Ovary (tissue), 7 donors: ENCODE measurements at regions not wholly inside any gene's neighbourhood (a gene's known extent, or its start where the extent isn't known, plus 50 kb on each side); places are given as distances from the start of the nearest gene placed in this dataset.

Experiments
- DNase-seq, 5 donors: peaks; one replicate each; pipeline ENCODE4 v3.0.0-alpha.2; 2019 to 2020
- H3K27ac ChIP-seq, 2 donors: fragments of 200-600 bp; one replicate each; pipeline versions ENCODE4 v1.5.1 to v1.8.0; 2019 to 2022
- H3K27me3 ChIP-seq: fragments of 200-600 bp; one replicate; pipeline ENCODE4 v1.8.0; 2022
- H3K36me3 ChIP-seq: fragments of 200-600 bp; sonication (generic); one replicate; pipeline ENCODE4 v1.5.1; 2019
- H3K4me1 ChIP-seq: one replicate; pipeline ENCODE4 v1.8.1; 2013; ENCODE audit warnings: mild to moderate bottlenecking, moderate library complexity; ENCODE audit not compliant: insufficient read depth
- H3K4me3 ChIP-seq: fragments of 200-600 bp; sonication (generic); one replicate; pipeline ENCODE4 v1.5.1; 2017
- H3K9me3 ChIP-seq, 2 donors: fragments of 200-600 bp in 1 of 2; sonication (generic) in 1 of 2; one replicate each; pipeline versions ENCODE4 v1.5.1 to v1.8.1; 2013 to 2019; ENCODE audit warnings: mild to moderate bottlenecking in 1 of 2, moderate library complexity in 1 of 2
- CTCF ChIP-seq, 3 donors: fragments of 450-650 bp in 2 of 3; fragments of 200-600 bp in 1 of 3; IDR thresholded peaks; one replicate each; pipeline versions ENCODE4 v1.5.1 to v1.8.0; 2016 to 2022; ENCODE audit warnings: antibody characterized with exemption in 3 of 3, mild to moderate bottlenecking in 1 of 3
- EP300 ChIP-seq: sonication (generic); formaldehyde crosslinking; IDR thresholded peaks from one replicate; pipeline ENCODE4 v1.6.1; 2017; ENCODE audit warnings: antibody characterized with exemption
- POLR2A ChIP-seq: fragments of 450-650 bp; IDR thresholded peaks from one replicate; pipeline ENCODE4 v1.6.1; 2017; ENCODE audit warnings: antibody characterized with exemption, mild to moderate bottlenecking, moderate library complexity
- WGBS, 3 donors: extraction: QIAGEN DNeasy Blood & Tissue Kit in 1 of 3; methylation state at CpG; one replicate each; pipeline versions ENCODE4 v1.1.5 to v1.1.7; 2013 to 2017; 5-methylcytosine and 5-hydroxymethylcytosine counted together
- intact Hi-C, 4 donors: fragments of 100-400 bp; cut with DNase I; formaldehyde crosslinking; loops; one replicate each; pipeline versions ENCODE4 v1.11.0 to v1.15.1; 2022 to 2023
- donor health status: DM: no; HTN: no; CAD: no; lungs with moderate emphysema.
- donor health status: DM: no; HTN: no; CAD: no.
- donor health status: Bipolar disorder and iron deficiency.
- donor health status: DM: no; HTN: no; CAD: no.
- donor health status: DM: yes; HTN: yes; CAD: no.

GRCh38 chr6:99165838-99166237, 183.6 kb downstream of the FAXC start:
- H3K36me3 ChIP-seq, result no peaks in the 10 kb centered on the region
- no peak overlapping the region for H3K4me3 ChIP-seq
- intact Hi-C loops, result no loop called here
- no peaks in the 10 kb centered on the region for H3K9me3 ChIP-seq
- no peak for DNase-seq
- no peak for TF ChIP-seq CTCF (IDR thresholded peaks at IDR 0.05)
- no peak for TF ChIP-seq EP300
- TF ChIP-seq POLR2A, result no peak
- no peaks in the 10 kb centered on the region for H3K27me3 ChIP-seq
- no peaks in the 10 kb centered on the region for H3K4me1 ChIP-seq
- no peak overlapping the region for H3K27ac ChIP-seq

GRCh38 chr6:99152347-99152643, 197.2 kb downstream of the FAXC start:
- no peak for DNase-seq
- Histone ChIP-seq H3K9me3 (no peaks in the 10 kb centered on the region), H3K4me1 (no peaks in the 10 kb centered on the region), H3K36me3 (no peaks in the 10 kb centered on the region), H3K4me3 (no peak overlapping the region), H3K27me3 (no peaks in the 10 kb centered on the region), H3K27ac (no peak overlapping the region)
- 11 to 18% (median 13%) methylated on average over 3 of the region's 3 CpGs for WGBS, 3 donors
- TF ChIP-seq EP300 (no peak), CTCF (IDR thresholded peaks at IDR 0.05) (no peak), POLR2A (no peak)
- intact Hi-C loops, result no loop called here

- Histone ChIP-seq H3K27ac (no peak overlapping the region), H3K27me3 (no peaks in the 10 kb centered on the region), H3K36me3 (no peaks in the 10 kb centered on the region), H3K9me3 (no peaks in the 10 kb centered on the region), H3K4me1 (no peaks in the 10 kb centered on the region), H3K4me3 (no peak overlapping the region)
- no peak for DNase-seq
- TF ChIP-seq POLR2A (no peak), CTCF (IDR thresholded peaks at IDR 0.05) (no peak), EP300 (no peak)
- intact Hi-C loops, result no loop called here
- 41 to 47% (median 46%) methylated on average over 11 of the region's 11 CpGs for WGBS, 3 donors
Observed at GRCh38 chr6:99151634-99152346, 197.7 kb downstream of the FAXC start.

- Histone ChIP-seq H3K36me3 (no peaks in the 10 kb centered on the region), H3K4me1 (no peaks in the 10 kb centered on the region), H3K27me3 (no peaks in the 10 kb centered on the region), H3K9me3 (no peaks in the 10 kb centered on the region), H3K27ac (no peak overlapping the region), H3K4me3 (no peak overlapping the region)
- TF ChIP-seq CTCF (IDR thresholded peaks at IDR 0.05), result no peak
- TF ChIP-seq POLR2A, result no peak
- no peak for TF ChIP-seq EP300
- WGBS, 3 donors, result 72 to 86% (median 74%) methylated on average over 2 of the region's 2 CpGs
- intact Hi-C loops, result no loop called here
- no peak for DNase-seq
Observed at GRCh38 chr6:99148761-99149160, 200.7 kb downstream of the FAXC start.
